Body of pancreas (tissue), 4 donors: ENCODE measurements at regions not wholly inside any gene's neighbourhood (a gene's known extent, or its start where the extent isn't known, plus 50 kb on each side); places are given as distances from the start of the nearest gene placed in this dataset.

Source experiments
- CTCF ChIP-seq, 7 experiments: fragments of 450-650 bp in 4 of 7; fragments of 200-600 bp in 3 of 7; sonication (generic) in 3 of 7; IDR thresholded peaks; one replicate each; pipeline ENCODE4 v1.5.1; 2016 to 2019; ENCODE audit warnings: antibody characterized with exemption in 7 of 7
- POLR2A ChIP-seq, 3 donors: fragments of 450-650 bp; IDR thresholded peaks; one replicate each; pipeline ENCODE4 v1.6.1; 2016; ENCODE audit warnings: antibody characterized with exemption in 3 of 3, mild to moderate bottlenecking in 2 of 3

DNA sequence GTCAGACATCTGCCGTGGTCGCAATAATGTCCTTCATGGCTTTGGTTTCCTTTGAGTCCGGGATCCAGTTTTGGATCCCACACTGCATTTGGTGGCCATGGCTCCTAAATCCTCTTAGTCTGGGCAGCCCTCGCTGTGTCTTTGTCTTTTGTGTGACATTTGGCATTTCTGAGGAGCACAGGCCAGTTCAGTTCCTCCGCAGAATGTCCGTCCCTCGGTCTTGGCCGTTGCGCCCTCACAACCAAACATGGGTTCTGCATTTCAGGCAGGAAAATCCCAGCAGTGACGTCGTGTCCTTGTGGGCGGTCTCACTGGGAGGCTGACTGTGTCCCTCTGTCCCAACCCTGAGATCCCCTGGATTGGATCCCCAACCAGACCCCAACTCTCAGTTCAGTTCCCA lies 172.9 kb upstream of the PPP1R26 start:
- TF ChIP-seq POLR2A (IDR thresholded peaks at IDR 0.05) (no peak), CTCF (IDR thresholded peaks at IDR 0.05) (no peak)
